HG03439 (cell line): ENCODE measurements at regions not wholly inside any gene's neighbourhood (a gene's known extent, or its start where the extent isn't known, plus 50 kb on each side); places are given as distances from the start of the nearest gene placed in this dataset.
"Not testable (repeated sequence)": the region's sequence is repeated elsewhere in the genome, so short reads cannot be mapped to it uniquely, and the experiment has no call there.

Source experiments
- ATAC-seq: cut with Tn5 transposase; IDR thresholded peaks from one replicate; pipeline ENCODE4 v1.9.1; 2021; ENCODE audit warnings: mild to moderate bottlenecking, moderate library complexity; ENCODE audit not compliant: unreplicated experiment

- ATAC-seq: no peak
Observed at GRCh38 chr5:50898966-50899365, 232.5 kb downstream of the PARP8 start.

- ATAC-seq: no peak
Observed at GRCh38 chr5:50900952-50901510, 234.6 kb downstream of the PARP8 start.

GRCh38 chr5:50903651-50904050 is 237.2 kb downstream of the PARP8 start:
- ATAC-seq: no peak

GRCh38 chr5:50905996-50906570 is 239.6 kb downstream of the PARP8 start:
- no peak for ATAC-seq

GRCh38 chr5:50920160-50920559 is 253.7 kb downstream of the PARP8 start:
- ATAC-seq: not testable (repeated sequence)

GRCh38 chr5:50921366-50922133 is 255.1 kb downstream of the PARP8 start:
- ATAC-seq: no peak

GRCh38 chr5:50922134-50922941 is 255.9 kb downstream of the PARP8 start:
- not testable (repeated sequence) for ATAC-seq

- ATAC-seq: no peak
Observed at GRCh38 chr5:50922942-50923767, 256.7 kb downstream of the PARP8 start.

- no peak for ATAC-seq
Observed at GRCh38 chr5:50923768-50924494, 257.5 kb downstream of the PARP8 start.

- no peak for ATAC-seq
Observed at GRCh38 chr5:50927953-50928352, 261.5 kb downstream of the PARP8 start.

GRCh38 chr5:50929174-50929573 is 262.7 kb downstream of the PARP8 start:
- no peak for ATAC-seq

GRCh38 chr5:50934343-50934742 is 267.9 kb downstream of the PARP8 start:
- ATAC-seq: no peak

GRCh38 chr5:50945139-50945538 is 278.7 kb downstream of the PARP8 start:
- ATAC-seq: no peak

GRCh38 chr5:50947906-50948683 is 281.7 kb downstream of the PARP8 start:
- no peak for ATAC-seq

GRCh38 chr5:50953290-50953689 is 286.9 kb downstream of the PARP8 start:
- no peak for ATAC-seq

- ATAC-seq: peak; percentile 44
Observed at GRCh38 chr5:50958852-50959457, 292.5 kb downstream of the PARP8 start.

GRCh38 chr5:50962934-50963872 is 296.8 kb downstream of the PARP8 start:
- peak; percentile 90 for ATAC-seq
